GM23248 (cell line): ENCODE measurements at regions not wholly inside any gene's neighbourhood (a gene's known extent, or its start where the extent isn't known, plus 50 kb on each side); places are given as distances from the start of the nearest gene placed in this dataset.
"Not testable (repeated sequence)": the region's sequence is repeated elsewhere in the genome, so short reads cannot be mapped to it uniquely, and the experiment has no call there.

Source experiments
- DNase-seq: peaks from one replicate; pipeline ENCODE4 v3.0.0-alpha.2; 2015
- H2AFZ ChIP-seq: fragments of 200-600 bp; sonication (generic); 2 replicates; pipeline ENCODE4 v1.6.1; 2016; ENCODE audit warnings: antibody characterized with exemption
- H3F3A ChIP-seq: fragments of 200-600 bp; sonication (generic); 2 replicates; pipeline ENCODE4 v1.6.1; 2016; ENCODE audit warnings: mild to moderate bottlenecking, antibody characterized with exemption, mixed run types; ENCODE audit not compliant: insufficient read depth
- H3K27ac ChIP-seq: fragments of 200-600 bp; sonication (generic); 2 replicates; pipeline ENCODE4 v1.5.1; 2016; ENCODE audit warnings: mild to moderate bottlenecking
- H3K27me3 ChIP-seq: fragments of 200-600 bp; sonication (generic); replicated peaks from 2 replicates; pipeline ENCODE4 v1.6.1; 2016; ENCODE audit warnings: mild to moderate bottlenecking; ENCODE audit not compliant: insufficient read depth
- H3K36me3 ChIP-seq: fragments of 200-600 bp; sonication (generic); 2 replicates; pipeline ENCODE4 v1.6.1; 2016; ENCODE audit warnings: low read depth, mild to moderate bottlenecking
- H3K4me1 ChIP-seq: fragments of 200-600 bp; sonication (generic); 2 replicates; pipeline ENCODE4 v1.6.1; 2016; ENCODE audit warnings: mild to moderate bottlenecking; ENCODE audit not compliant: insufficient read depth
- H3K4me2 ChIP-seq: fragments of 200-600 bp; sonication (generic); one replicate; pipeline ENCODE4 v1.6.1; 2016; ENCODE audit warnings: mild to moderate bottlenecking; ENCODE audit not compliant: unreplicated experiment
- H3K4me3 ChIP-seq: fragments of 200-600 bp; sonication (generic); 2 replicates; pipeline ENCODE4 v1.5.1; 2016; ENCODE audit warnings: mild to moderate bottlenecking
- H3K79me2 ChIP-seq: fragments of 200-600 bp; sonication (generic); 2 replicates; pipeline ENCODE4 v1.6.1; 2016; ENCODE audit warnings: mild to moderate bottlenecking; ENCODE audit not compliant: insufficient read depth
- H3K9ac ChIP-seq: fragments of 200-600 bp; sonication (generic); 2 replicates; pipeline ENCODE4 v1.6.1; 2016; ENCODE audit warnings: mild to moderate bottlenecking
- H3K9me2 ChIP-seq: fragments of 200-600 bp; sonication (generic); 2 replicates; pipeline ENCODE4 v1.6.1; 2016; ENCODE audit warnings: mixed run types, mild to moderate bottlenecking, moderate library complexity; ENCODE audit not compliant: insufficient read depth
- H3K9me3 ChIP-seq: fragments of 200-600 bp; sonication (generic); one replicate; pipeline ENCODE4 v1.6.1; 2017; ENCODE audit warnings: low read depth
- H4K20me1 ChIP-seq: fragments of 200-600 bp; sonication (generic); 2 replicates; pipeline ENCODE4 v1.6.0; 2016; ENCODE audit not compliant: insufficient read depth
- EZH2 ChIP-seq: fragments of 200-600 bp; sonication (generic); IDR thresholded peaks from 2 replicates; pipeline ENCODE4 v1.6.1; 2018; ENCODE audit warnings: antibody characterized with exemption, mild to moderate bottlenecking; ENCODE audit not compliant: insufficient read depth, poor library complexity, severe bottlenecking
- EZH2phosphoT487 ChIP-seq: fragments of 200-600 bp; sonication (generic); IDR thresholded peaks from 2 replicates; pipeline ENCODE4 v1.6.1; 2018; ENCODE audit warnings: antibody characterized with exemption, moderate library complexity, mild to moderate bottlenecking, low read depth; ENCODE audit not compliant: insufficient read depth
- WGBS, 2 experiments: methylation state at CpG; one replicate each; pipeline ENCODE4 v1.1.6; 2015 to 2017; ENCODE audit warnings: low lambda C conversion rate in 2 of 2, low coverage in 1 of 2; ENCODE audit errors: missing lambda C conversion rate in 2 of 2; 5-methylcytosine and 5-hydroxymethylcytosine counted together
- in situ Hi-C: fragments of 300-500 bp; cut with MboI; formaldehyde crosslinking; loops from 2 replicates; pipeline ENCODE4 v1.15.0; 2020

GRCh38 chr3:63132461-63133250 is 145.5 kb upstream of the SYNPR start:
- peak overlapping the region; percentile 43 for H3K4me2 ChIP-seq
- in situ Hi-C loops = no loop called here
- no peak overlapping the region for H3K27ac ChIP-seq
- no peaks in the 10 kb centered on the region for H3K9me3 ChIP-seq
- H3K4me1 ChIP-seq = peaks cover 47% of the 10 kb centered on the region
- no peaks in the 10 kb centered on the region for H3K36me3 ChIP-seq
- no peaks in the 10 kb centered on the region for H4K20me1 ChIP-seq
- no peaks in the 10 kb centered on the region for H3K79me2 ChIP-seq
- 41% methylated on average over 6 of the region's 6 CpGs for WGBS, 2 experiments
- no peaks in the 10 kb centered on the region for H3K27me3 ChIP-seq
- TF ChIP-seq EZH2phosphoT487 = no peak
- no peak for TF ChIP-seq EZH2
- no peaks in the 10 kb centered on the region for H3K9me2 ChIP-seq
- 0 out of 2 replicates have a peak overlapping the region, but pooled peaks have one; percentile 21 for H2AFZ ChIP-seq
- H3F3A ChIP-seq = peaks cover 6% of the 10 kb centered on the region; the same call in 1 of the 2 replicates
- no peak overlapping the region for H3K9ac ChIP-seq
- peak; percentile 46 for DNase-seq
- peak overlapping the region; percentile 3; the same call in 1 of the 2 replicates for H3K4me3 ChIP-seq

GRCh38 chr3:63135367-63135766 is 142.7 kb upstream of the SYNPR start:
- Histone ChIP-seq H3K27me3 (no peaks in the 10 kb centered on the region), H3K27ac (no peak overlapping the region), H3K9me2 (no peaks in the 10 kb centered on the region), H3K4me1 (peaks cover 37% of the 10 kb centered on the region), H3K36me3 (no peaks in the 10 kb centered on the region), H3K79me2 (no peaks in the 10 kb centered on the region), H4K20me1 (no peaks in the 10 kb centered on the region), H3K9me3 (no peaks in the 10 kb centered on the region), H3F3A (peaks cover 6% of the 10 kb centered on the region; the same call in 1 of the 2 replicates), H3K4me3 (no peak overlapping the region), H3K4me2 (peak overlapping the region; percentile 26), H2AFZ (no peak overlapping the region), H3K9ac (no peak overlapping the region)
- in situ Hi-C loops = no loop called here
- TF ChIP-seq EZH2phosphoT487 (no peak), EZH2 (no peak)
- peak; percentile 64 for DNase-seq

- H3K27ac ChIP-seq, H3K36me3 ChIP-seq, H3F3A ChIP-seq, H3K9me2 ChIP-seq, H2AFZ ChIP-seq, H4K20me1 ChIP-seq, DNase-seq, in situ Hi-C loops, H3K27me3 ChIP-seq, H3K4me3 ChIP-seq, H3K79me2 ChIP-seq, H3K9me3 ChIP-seq, H3K4me2 ChIP-seq, H3K9ac ChIP-seq: not testable (repeated sequence)
- 85 to 88% methylated on average over 13 to 21 of the region's 26 CpGs for WGBS, 2 experiments
- peaks cover 37% of the 10 kb centered on the region for H3K4me1 ChIP-seq
Observed at GRCh38 chr3:63136249-63136648, 141.9 kb upstream of the SYNPR start.

GRCh38 chr3:63142681-63143080 is 135.4 kb upstream of the SYNPR start:
- no peak for DNase-seq
- Histone ChIP-seq H3K4me1 (no peaks in the 10 kb centered on the region), H3K9me3 (no peaks in the 10 kb centered on the region), H3K27me3 (no peaks in the 10 kb centered on the region), H3K79me2 (no peaks in the 10 kb centered on the region), H3K4me2 (no peak overlapping the region), H3K36me3 (no peaks in the 10 kb centered on the region), H3K4me3 (no peak overlapping the region), H3K27ac (no peak overlapping the region), H3K9ac (no peak overlapping the region), H2AFZ (no peak overlapping the region), H3K9me2 (no peaks in the 10 kb centered on the region), H3F3A (no peaks in the 10 kb centered on the region), H4K20me1 (no peaks in the 10 kb centered on the region)
- TF ChIP-seq EZH2phosphoT487 = no peak
- no peak for TF ChIP-seq EZH2
- WGBS, 2 experiments = 42 to 52% methylated on average over 2 of the region's 2 CpGs
- in situ Hi-C loops = no loop called here

GRCh38 chr3:63146154-63146553 is 132.0 kb upstream of the SYNPR start:
- TF ChIP-seq EZH2 (no peak), EZH2phosphoT487 (no peak)
- WGBS, 2 experiments = 84 to 85% methylated on average over 4 of the region's 4 CpGs
- no peaks in the 10 kb centered on the region for H3K9me2 ChIP-seq
- H3K4me3 ChIP-seq = no peak overlapping the region
- H3K9ac ChIP-seq = no peak overlapping the region
- no peaks in the 10 kb centered on the region for H4K20me1 ChIP-seq
- no peak overlapping the region for H2AFZ ChIP-seq
- no peaks in the 10 kb centered on the region for H3K4me1 ChIP-seq
- no peaks in the 10 kb centered on the region for H3K9me3 ChIP-seq
- H3F3A ChIP-seq = no peaks in the 10 kb centered on the region
- no peak overlapping the region for H3K4me2 ChIP-seq
- H3K79me2 ChIP-seq = no peaks in the 10 kb centered on the region
- H3K36me3 ChIP-seq = no peaks in the 10 kb centered on the region
- H3K27me3 ChIP-seq = no peaks in the 10 kb centered on the region
- no peak overlapping the region for H3K27ac ChIP-seq
- DNase-seq = no peak
- in situ Hi-C loops = no loop called here
